NB4 (cell line): ENCODE measurements at regions not wholly inside any gene's neighbourhood (a gene's known extent, or its start where the extent isn't known, plus 50 kb on each side); places are given as distances from the start of the nearest gene placed in this dataset.

Source experiments
- DNase-seq: peaks from one replicate; pipeline ENCODE4 v3.0.0; 2010; ENCODE audit warnings: low read depth
- H3K4me3 ChIP-seq: one replicate; pipeline ENCODE4 v1.5.1; 2011; ENCODE audit warnings: mild to moderate bottlenecking, low read depth, low read length, moderate library complexity
- CTCF ChIP-seq: IDR thresholded peaks from one replicate; pipeline ENCODE4 v1.5.1; 2012; ENCODE audit warnings: low read depth, low read length
- MAX ChIP-seq: IDR thresholded peaks from 2 replicates; pipeline ENCODE4 v1.6.1; 2011; ENCODE audit warnings: low read depth, low read length
- MYC ChIP-seq: IDR thresholded peaks from 2 replicates; pipeline ENCODE4 v1.6.1; 2011; ENCODE audit warnings: low read depth, low read length
- POLR2A ChIP-seq: IDR thresholded peaks from 2 replicates; pipeline ENCODE4 v1.6.1; 2011; ENCODE audit warnings: mild to moderate bottlenecking; ENCODE audit not compliant: insufficient read length; ENCODE audit errors: extremely low read depth

GRCh38 chr2:234137400-234138014 lies 87.0 kb downstream of the SPP2 start:
- no peak for DNase-seq
- H3K4me3 ChIP-seq, result no peak overlapping the region
- TF ChIP-seq CTCF, result no peak
- TF ChIP-seq MYC, result no peak
- TF ChIP-seq POLR2A, result no peak
- no peak for TF ChIP-seq MAX

- TF ChIP-seq POLR2A, result no peak
- no peak for TF ChIP-seq CTCF
- no peak for TF ChIP-seq MYC
- TF ChIP-seq MAX, result no peak
- no peak for DNase-seq
- no peak overlapping the region for H3K4me3 ChIP-seq
These were observed 86.0 kb downstream of the SPP2 start for GRCh38 chr2:234136461-234136860.

- TF ChIP-seq CTCF, result peak; percentile 72
- TF ChIP-seq MYC, result no peak
These were observed 85.3 kb downstream of the SPP2 start for GRCh38 chr2:234135750-234136221.

GRCh38 chr2:234134496-234134895 lies 84.0 kb downstream of the SPP2 start:
- no peak overlapping the region for H3K4me3 ChIP-seq
- DNase-seq, result no peak

More at GRCh38 chr2:234135750-234136221, 85.3 kb downstream of the SPP2 start:
- H3K4me3 ChIP-seq, result no peak overlapping the region
- peak; percentile 63 for DNase-seq

GRCh38 chr2:234133004-234133403 lies 82.5 kb downstream of the SPP2 start:
- DNase-seq, result no peak
- no peak for TF ChIP-seq CTCF
- TF ChIP-seq MYC, result no peak
- TF ChIP-seq MAX, result no peak
- no peak for TF ChIP-seq POLR2A
- H3K4me3 ChIP-seq, result no peak overlapping the region

More at GRCh38 chr2:234134496-234134895, 84.0 kb downstream of the SPP2 start:
- TF ChIP-seq POLR2A (no peak), MAX (no peak), MYC (no peak), CTCF (no peak)

- DNase-seq, result no peak
- H3K4me3 ChIP-seq, result no peak overlapping the region
- TF ChIP-seq CTCF, result no peak
- TF ChIP-seq MAX, result no peak
- TF ChIP-seq POLR2A, result no peak
- TF ChIP-seq MYC, result no peak
These were observed 80.3 kb downstream of the SPP2 start for GRCh38 chr2:234130777-234131181.
